ENCODE measurements at regions not wholly inside any gene's neighbourhood (a gene's known extent, or its start where the extent isn't known, plus 50 kb on each side); places are given as distances from the start of the nearest gene placed in this dataset.

- TF ChIP-seq CTCF (IDR thresholded peaks at IDR 0.05), result no peak
- TF ChIP-seq POLR2A (IDR thresholded peaks at IDR 0.05), result no peak
Measured at GRCh38 chr2:240362826-240363745, 72.4 kb upstream of the GPC1 start.
